Keratinocyte (primary cell): ENCODE measurements at regions not wholly inside any gene's neighbourhood (a gene's known extent, or its start where the extent isn't known, plus 50 kb on each side); places are given as distances from the start of the nearest gene placed in this dataset.

Source experiments
- EZH2 ChIP-seq: IDR thresholded peaks from one replicate; pipeline ENCODE4 v1.6.1; 2012; ENCODE audit warnings: inconsistent platforms, mild to moderate bottlenecking, low read length, moderate library complexity
- TF ChIP-seq, protein P1 (sequence below), 3 experiments: IDR thresholded peaks in 1 of 3; conservative IDR thresholded peaks in 1 of 3; optimal IDR thresholded peaks in 1 of 3; 2 replicates in 2 of 3; 3 replicates in 1 of 3; pipeline versions ENCODE3 to v1.5.1; 2011; ENCODE audit warnings: low read length in 3 of 3, mild to moderate bottlenecking in 3 of 3, moderate library complexity in 2 of 3, control low read depth in 1 of 3, inconsistent platforms in 1 of 3; ENCODE audit not compliant: insufficient read depth in 2 of 3; ENCODE audit errors: extremely low read depth in 1 of 3

DNA sequence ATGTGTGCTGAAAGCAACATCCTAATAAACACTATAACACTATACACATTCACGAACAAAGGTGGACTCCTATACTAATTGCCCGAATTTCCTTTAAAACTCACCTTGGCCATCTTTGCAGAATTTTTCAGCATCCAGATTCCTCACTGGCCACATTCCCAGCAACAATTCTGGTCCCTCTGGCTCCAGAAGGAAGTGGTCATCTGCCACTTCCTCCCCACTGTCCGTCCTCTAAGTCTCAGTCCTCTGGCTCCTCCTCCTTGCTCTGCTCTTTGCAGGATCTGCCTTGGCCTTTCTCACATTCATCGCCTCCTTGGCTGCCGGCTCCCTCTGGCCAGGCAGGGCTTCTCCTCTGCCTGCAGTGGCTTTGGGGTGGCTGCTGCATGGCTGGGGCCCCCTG, 426.0 kb downstream of the FUT8 start:
- TF ChIP-seq, protein P1, sequence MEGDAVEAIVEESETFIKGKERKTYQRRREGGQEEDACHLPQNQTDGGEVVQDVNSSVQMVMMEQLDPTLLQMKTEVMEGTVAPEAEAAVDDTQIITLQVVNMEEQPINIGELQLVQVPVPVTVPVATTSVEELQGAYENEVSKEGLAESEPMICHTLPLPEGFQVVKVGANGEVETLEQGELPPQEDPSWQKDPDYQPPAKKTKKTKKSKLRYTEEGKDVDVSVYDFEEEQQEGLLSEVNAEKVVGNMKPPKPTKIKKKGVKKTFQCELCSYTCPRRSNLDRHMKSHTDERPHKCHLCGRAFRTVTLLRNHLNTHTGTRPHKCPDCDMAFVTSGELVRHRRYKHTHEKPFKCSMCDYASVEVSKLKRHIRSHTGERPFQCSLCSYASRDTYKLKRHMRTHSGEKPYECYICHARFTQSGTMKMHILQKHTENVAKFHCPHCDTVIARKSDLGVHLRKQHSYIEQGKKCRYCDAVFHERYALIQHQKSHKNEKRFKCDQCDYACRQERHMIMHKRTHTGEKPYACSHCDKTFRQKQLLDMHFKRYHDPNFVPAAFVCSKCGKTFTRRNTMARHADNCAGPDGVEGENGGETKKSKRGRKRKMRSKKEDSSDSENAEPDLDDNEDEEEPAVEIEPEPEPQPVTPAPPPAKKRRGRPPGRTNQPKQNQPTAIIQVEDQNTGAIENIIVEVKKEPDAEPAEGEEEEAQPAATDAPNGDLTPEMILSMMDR (optimal IDR thresholded peaks at IDR 0.05 in 1 of 3, IDR thresholded peaks at IDR 0.05 in 1 of 3, conservative IDR thresholded peaks at IDR 0.05 in 1 of 3; ENCODE audit: extremely low read depth in 1 of 3, insufficient read depth in 2 of 3, low read length in 3 of 3), result no peak
- TF ChIP-seq EZH2, result no peak
